ENCODE measurements at regions not wholly inside any gene's neighbourhood (a gene's known extent, or its start where the extent isn't known, plus 50 kb on each side); places are given as distances from the start of the nearest gene placed in this dataset.
"Not testable (repeated sequence)": the region's sequence is repeated elsewhere in the genome, so short reads cannot be mapped to it uniquely, and the experiment has no call there.

GRCh38 chr15:21018176-21018575 lies 152.1 kb upstream of the POTEB2 start:
- ATAC-seq = not testable (repeated sequence)

GRCh38 chr15:21017326-21017725 lies 151.2 kb upstream of the POTEB2 start:
- ATAC-seq = not testable (repeated sequence)

GRCh38 chr15:21016589-21016988 lies 150.5 kb upstream of the POTEB2 start:
- not testable (repeated sequence) for ATAC-seq

- not testable (repeated sequence) for ATAC-seq
Observed at GRCh38 chr15:21015171-21015570, 149.1 kb upstream of the POTEB2 start.

GRCh38 chr15:21013308-21013707 lies 147.2 kb upstream of the POTEB2 start:
- not testable (repeated sequence) for ATAC-seq

- not testable (repeated sequence) for ATAC-seq
Observed at GRCh38 chr15:21009651-21010050, 143.5 kb upstream of the POTEB2 start.

- ATAC-seq = not testable (repeated sequence)
Observed at GRCh38 chr15:21003459-21003858, 137.3 kb upstream of the POTEB2 start.

GRCh38 chr15:21001950-21002349 lies 135.8 kb upstream of the POTEB2 start:
- ATAC-seq = not testable (repeated sequence)

GRCh38 chr15:20991691-20992090 lies 125.6 kb upstream of the POTEB2 start:
- ATAC-seq = peak; percentile 24 to 35

- not testable (repeated sequence) for ATAC-seq
Observed at GRCh38 chr15:20991253-20991652, 125.1 kb upstream of the POTEB2 start.

GRCh38 chr15:20986775-20987174 lies 120.7 kb upstream of the POTEB2 start:
- not testable (repeated sequence) for ATAC-seq

- peak; percentile 58 to 61 for ATAC-seq
Observed at GRCh38 chr15:20978057-20978456, 111.9 kb upstream of the POTEB2 start.

- ATAC-seq = not testable (repeated sequence)
Observed at GRCh38 chr15:20972762-20973161, 106.6 kb upstream of the POTEB2 start.

GRCh38 chr15:20959299-20959698 lies 93.2 kb upstream of the POTEB2 start:
- not testable (repeated sequence) for ATAC-seq

- not testable (repeated sequence) for ATAC-seq
Observed at GRCh38 chr15:20929322-20929721, 63.2 kb upstream of the POTEB2 start.
